Activated CD8-positive, alpha-beta memory T cell treated with anti-CD3 and anti-CD28 coated beads for 24 hours (primary cell): ENCODE measurements at regions not wholly inside any gene's neighbourhood (a gene's known extent, or its start where the extent isn't known, plus 50 kb on each side); places are given as distances from the start of the nearest gene placed in this dataset.

Experiments
- DNase-seq: peaks from one replicate; pipeline ENCODE4 v3.0.0-alpha.2; 2020

GRCh38 chr10:4127518-4128315 is 342.7 kb upstream of the KLF6 start:
- no peak for DNase-seq

- no peak for DNase-seq
These were observed 340.8 kb upstream of the KLF6 start for GRCh38 chr10:4125776-4126175.

- no peak for DNase-seq
These were observed 336.7 kb upstream of the KLF6 start for GRCh38 chr10:4121502-4122380.

- DNase-seq = no peak
These were observed 335.3 kb upstream of the KLF6 start for GRCh38 chr10:4120096-4120853.

GRCh38 chr10:4119107-4119506 is 334.1 kb upstream of the KLF6 start:
- DNase-seq = no peak

GRCh38 chr10:4117604-4118003 is 332.6 kb upstream of the KLF6 start:
- DNase-seq = no peak

GRCh38 chr10:4111643-4112042 is 326.6 kb upstream of the KLF6 start:
- no peak for DNase-seq

- no peak for DNase-seq
These were observed 324.5 kb upstream of the KLF6 start for GRCh38 chr10:4109469-4109868.

GRCh38 chr10:4108693-4109092 is 323.7 kb upstream of the KLF6 start:
- no peak for DNase-seq

- DNase-seq = no peak
These were observed 322.4 kb upstream of the KLF6 start for GRCh38 chr10:4107285-4107851.

GRCh38 chr10:4103603-4104002 is 318.6 kb upstream of the KLF6 start:
- DNase-seq = no peak

- no peak for DNase-seq
These were observed 317.9 kb upstream of the KLF6 start for GRCh38 chr10:4102802-4103344.

GRCh38 chr10:4101918-4102654 is 317.1 kb upstream of the KLF6 start:
- DNase-seq = no peak

- DNase-seq = no peak
These were observed 315.4 kb upstream of the KLF6 start for GRCh38 chr10:4100380-4100779.

- no peak for DNase-seq
These were observed 314.2 kb upstream of the KLF6 start for GRCh38 chr10:4099202-4099601.

GRCh38 chr10:4095166-4095917 is 310.3 kb upstream of the KLF6 start:
- no peak for DNase-seq

- no peak for DNase-seq
These were observed 309.7 kb upstream of the KLF6 start for GRCh38 chr10:4094751-4095150.

GRCh38 chr10:4093438-4093837 is 308.4 kb upstream of the KLF6 start:
- DNase-seq = no peak

GRCh38 chr10:4088354-4089066 is 303.5 kb upstream of the KLF6 start:
- no peak for DNase-seq

GRCh38 chr10:4086131-4086898 is 301.3 kb upstream of the KLF6 start:
- DNase-seq = no peak
